C4-2B (cell line): ENCODE measurements at regions not wholly inside any gene's neighbourhood (a gene's known extent, or its start where the extent isn't known, plus 50 kb on each side); places are given as distances from the start of the nearest gene placed in this dataset.

Experiments
- H3K27ac ChIP-seq: fragments of 450-650 bp; 2 replicates; pipeline ENCODE4 v1.5.1; 2017
- CTCF ChIP-seq: fragments of 450-650 bp; conservative IDR thresholded peaks from 2 replicates; pipeline ENCODE4 v1.5.1; 2017; ENCODE audit warnings: mild to moderate bottlenecking
- ZFX ChIP-seq: fragments of 450-650 bp; IDR thresholded peaks from 2 replicates; pipeline ENCODE4 v1.6.1; 2017

DNA sequence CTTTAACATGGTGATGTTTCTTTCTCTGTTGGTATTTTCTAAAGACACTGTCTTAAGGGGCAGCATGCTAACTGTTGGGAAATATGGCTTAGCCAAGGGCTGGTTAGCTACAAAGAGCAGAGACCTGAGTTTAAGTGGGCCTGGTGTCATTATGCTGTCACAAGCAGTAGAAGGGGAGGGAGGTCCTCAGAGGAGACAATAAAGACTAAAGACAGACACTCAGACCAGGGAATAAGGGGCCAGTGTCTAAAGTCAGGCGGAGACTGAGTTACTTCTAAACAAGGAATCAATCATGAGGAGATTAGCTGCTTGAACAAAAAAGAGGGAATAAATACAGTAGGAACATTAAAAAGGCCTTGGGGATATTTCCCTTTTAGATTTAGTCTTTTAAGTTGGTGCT is 142.7 kb upstream of the DPPA4 start:
- TF ChIP-seq ZFX, result no peak
- no peak for TF ChIP-seq CTCF

GRCh38 chr3:109478614-109479013 is 141.3 kb upstream of the DPPA4 start:
- H3K27ac ChIP-seq, result no peak overlapping the region
- TF ChIP-seq ZFX, result no peak
- TF ChIP-seq CTCF, result no peak

More for the DNA sequence above, 142.7 kb upstream of the DPPA4 start:
- no peak overlapping the region for H3K27ac ChIP-seq

GRCh38 chr3:109460961-109461360 is 123.6 kb upstream of the DPPA4 start:
- TF ChIP-seq CTCF (no peak), ZFX (no peak)
- no peak overlapping the region for H3K27ac ChIP-seq

- no peak overlapping the region for H3K27ac ChIP-seq
- no peak for TF ChIP-seq CTCF
- no peak for TF ChIP-seq ZFX
Observed at GRCh38 chr3:109445210-109445609, 107.9 kb upstream of the DPPA4 start.

GRCh38 chr3:109442531-109442930 is 105.2 kb upstream of the DPPA4 start:
- TF ChIP-seq ZFX (no peak), CTCF (no peak)
- no peak overlapping the region for H3K27ac ChIP-seq

- H3K27ac ChIP-seq, result no peak overlapping the region
- no peak for TF ChIP-seq CTCF
- TF ChIP-seq ZFX, result no peak
Observed at GRCh38 chr3:109440353-109440752, 103.0 kb upstream of the DPPA4 start.

DNA sequence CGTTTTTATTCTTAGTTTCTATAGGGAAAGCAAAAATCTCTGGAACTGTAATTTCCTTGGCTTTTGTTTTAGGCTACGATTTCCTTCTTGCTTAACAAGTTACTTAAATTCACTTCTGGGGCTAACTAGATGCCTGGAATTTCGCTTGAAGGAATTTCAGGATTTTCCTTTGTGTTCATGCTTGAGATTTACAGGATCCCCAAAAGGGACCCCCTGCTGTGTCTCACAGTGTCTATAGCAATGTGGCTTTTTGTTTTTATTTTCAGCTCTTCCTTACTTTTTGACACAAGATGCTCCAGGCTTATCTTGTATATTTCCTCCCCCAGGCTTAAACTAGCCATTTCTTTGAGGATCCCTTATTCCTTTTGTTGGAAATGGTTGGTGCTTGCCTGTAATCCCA is 95.5 kb upstream of the DPPA4 start:
- H3K27ac ChIP-seq, result no peak overlapping the region
- no peak for TF ChIP-seq ZFX
- no peak for TF ChIP-seq CTCF
